ENCODE measurements at regions not wholly inside any gene's neighbourhood (a gene's known extent, or its start where the extent isn't known, plus 50 kb on each side); places are given as distances from the start of the nearest gene placed in this dataset.
A peak's percentile ranks its signal among the peaks of the same experiment; 100 is the strongest.

DNA sequence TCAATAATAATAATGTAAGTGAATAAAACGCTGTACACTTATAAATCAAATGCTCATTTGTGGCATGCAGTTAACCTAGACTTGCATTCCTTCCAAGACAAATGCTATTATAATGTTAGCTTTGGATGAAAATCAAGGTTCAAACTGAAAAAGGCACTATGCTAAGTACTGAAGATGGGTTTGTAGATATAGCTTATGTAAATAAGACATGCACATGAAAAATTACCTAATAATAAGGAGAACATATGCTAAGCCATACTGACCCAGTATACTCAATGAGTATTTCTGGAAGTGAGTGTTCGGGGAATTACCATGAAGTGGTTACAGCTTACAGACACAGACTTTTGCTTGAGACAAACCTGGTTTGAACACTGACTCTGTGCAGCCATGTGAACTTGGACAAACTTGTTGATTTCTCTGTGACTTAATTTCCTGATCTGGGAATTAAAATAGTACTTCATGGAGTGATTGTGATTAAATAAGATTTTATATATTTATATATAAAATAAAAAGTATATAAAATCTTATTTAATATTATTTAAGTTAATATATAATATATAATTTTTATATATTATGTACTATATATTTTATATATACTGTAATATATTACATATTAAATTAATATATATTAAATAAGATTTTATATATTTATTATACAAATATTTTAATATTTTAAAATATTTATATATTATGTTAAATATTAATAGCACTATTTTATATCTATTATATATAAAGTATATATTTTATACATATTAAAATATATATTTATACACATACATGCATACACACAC, 159.2 kb downstream of the ZPLD1 start:
- intact Hi-C loops (cut with DNase I), result no loop called here
- no peak for ATAC-seq
- DNase-seq (ENCODE audit: missing footprints), result no peak

GRCh38 chr3:102595057-102595456, 160.2 kb downstream of the ZPLD1 start:
- DNase-seq (ENCODE audit: missing footprints) (no peak), ATAC-seq (no peak)
- intact Hi-C loops (cut with DNase I), result no loop called here

GRCh38 chr3:102599819-102600576, 165.2 kb downstream of the ZPLD1 start:
- DNase-seq (ENCODE audit: missing footprints) (no peak), ATAC-seq (peak; percentile 39)
- intact Hi-C loops (cut with DNase I), result no loop called here

DNA sequence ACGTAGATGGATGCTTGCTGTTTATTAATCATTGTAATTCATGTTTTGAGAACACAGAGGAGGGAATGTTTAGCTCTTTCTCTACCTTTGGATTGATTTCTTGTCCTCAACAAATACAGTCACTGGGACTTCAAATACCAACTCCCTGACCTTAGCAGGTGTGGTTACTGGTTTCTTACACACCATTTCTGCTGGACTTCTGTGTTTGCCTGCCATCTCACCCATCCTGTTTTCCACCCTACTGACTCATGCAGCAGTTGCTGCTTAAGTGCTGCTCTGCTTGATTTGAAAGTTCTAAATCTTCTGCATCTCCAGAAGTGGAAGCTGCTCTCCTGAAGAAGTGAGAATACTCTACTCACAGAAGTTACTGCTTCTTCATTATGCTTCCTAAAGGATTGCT, 170.3 kb downstream of the ZPLD1 start:
- DNase-seq (ENCODE audit: missing footprints) (no peak), ATAC-seq (no peak)
- intact Hi-C loops (cut with DNase I), result no loop called here

- no peak for ATAC-seq
- intact Hi-C loops (cut with DNase I), result no loop called here
- no peak for DNase-seq (ENCODE audit: missing footprints)
Observed at GRCh38 chr3:102608875-102609274, 174.1 kb downstream of the ZPLD1 start.

DNA sequence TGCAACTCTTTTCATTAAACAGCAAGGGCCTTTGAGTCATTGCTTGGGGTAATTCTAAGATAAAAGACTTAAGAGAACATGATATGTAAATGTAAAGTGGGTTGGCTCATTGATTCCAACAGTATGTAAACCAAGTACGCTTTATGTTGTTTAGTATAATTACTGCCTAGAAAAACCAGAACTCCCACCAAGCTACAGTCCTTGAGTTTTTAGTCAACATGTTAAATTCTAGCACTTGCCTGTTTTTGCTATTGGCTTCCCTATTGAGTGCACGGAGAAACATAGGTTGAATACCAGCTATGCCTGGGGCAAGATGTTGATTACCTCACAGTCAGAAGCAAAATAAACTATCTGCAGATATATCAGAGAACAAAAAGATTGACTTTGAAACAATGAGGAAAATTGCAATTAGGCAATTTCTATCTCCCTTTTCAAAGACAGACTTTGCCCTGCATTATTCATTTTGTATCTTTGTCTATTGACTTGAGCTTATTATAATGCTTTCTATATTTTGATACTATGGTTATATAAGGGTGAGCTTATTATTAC, 179.3 kb downstream of the ZPLD1 start:
- ATAC-seq, result no peak
- no peak for DNase-seq (ENCODE audit: missing footprints)
- intact Hi-C loops (cut with DNase I), result no loop called here

GRCh38 chr3:102614585-102614984, 179.8 kb downstream of the ZPLD1 start:
- DNase-seq (ENCODE audit: missing footprints) (no peak), ATAC-seq (no peak)
- intact Hi-C loops (cut with DNase I), result no loop called here

DNA sequence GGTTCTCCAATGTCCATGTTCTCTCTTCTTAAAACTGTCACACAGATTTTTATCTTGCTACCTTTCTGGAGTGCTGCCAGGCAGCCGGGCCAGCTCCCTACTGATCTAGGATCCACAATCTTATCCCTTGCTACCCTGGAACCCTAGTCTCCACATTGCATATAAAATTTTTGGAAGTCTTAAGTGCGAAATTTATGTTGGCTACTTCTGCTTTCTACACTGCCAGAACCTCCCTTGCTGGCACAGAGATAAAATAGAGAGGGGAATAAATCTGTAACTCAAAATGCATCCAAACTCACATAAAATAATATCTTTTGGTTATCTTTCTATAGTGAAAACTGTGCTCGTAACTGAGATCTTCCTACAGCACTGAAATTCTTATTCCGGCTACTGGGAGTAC, 182.6 kb downstream of the ZPLD1 start:
- DNase-seq (ENCODE audit: missing footprints) (no peak), ATAC-seq (no peak)
- intact Hi-C loops (cut with DNase I), result no loop called here

GRCh38 chr3:102619361-102619760, 184.5 kb downstream of the ZPLD1 start:
- intact Hi-C loops (cut with DNase I), result no loop called here
- ATAC-seq, result no peak
- DNase-seq (ENCODE audit: missing footprints), result no peak

DNA sequence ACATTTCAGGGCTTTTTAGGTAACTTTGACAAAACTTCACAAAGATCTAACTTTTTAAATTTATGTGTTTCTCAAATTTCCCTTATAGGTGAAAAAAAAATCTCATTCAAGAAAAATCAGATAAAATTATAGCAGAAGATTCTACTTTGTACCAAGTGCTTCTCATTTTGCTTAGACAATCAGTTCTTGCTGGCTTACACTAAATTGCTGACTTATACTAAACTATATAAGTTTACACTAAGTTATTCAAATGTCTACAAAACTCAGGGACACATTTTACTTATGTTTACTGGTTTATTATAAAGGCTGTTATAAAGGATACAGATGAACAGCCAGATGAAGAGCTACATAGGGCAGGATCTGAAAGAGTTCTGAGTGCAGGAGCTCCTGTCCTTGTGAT, 195.1 kb downstream of the ZPLD1 start:
- no peak for ATAC-seq
- no peak for DNase-seq (ENCODE audit: missing footprints)
- intact Hi-C loops (cut with DNase I), result no loop called here

DNA sequence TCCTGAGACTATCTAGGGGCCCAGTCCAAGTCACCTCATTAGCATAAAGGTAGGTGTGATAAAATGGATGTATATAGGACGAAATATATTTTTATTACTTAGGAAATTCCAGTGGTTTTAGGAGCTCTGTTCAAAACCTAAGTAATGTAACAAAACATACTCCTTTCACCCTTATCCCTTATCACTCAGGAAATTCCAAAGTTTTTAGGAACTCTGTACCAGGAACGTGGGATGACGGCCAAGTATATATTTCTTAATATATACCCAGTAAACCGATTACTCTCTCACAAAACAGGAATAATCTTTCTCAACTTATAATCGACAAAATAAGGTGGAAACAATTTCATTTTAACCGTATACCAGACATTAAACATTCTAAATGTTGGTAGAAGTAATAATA, 195.7 kb downstream of the ZPLD1 start:
- no peak for ATAC-seq
- no peak for DNase-seq (ENCODE audit: missing footprints)
- intact Hi-C loops (cut with DNase I), result no loop called here

DNA sequence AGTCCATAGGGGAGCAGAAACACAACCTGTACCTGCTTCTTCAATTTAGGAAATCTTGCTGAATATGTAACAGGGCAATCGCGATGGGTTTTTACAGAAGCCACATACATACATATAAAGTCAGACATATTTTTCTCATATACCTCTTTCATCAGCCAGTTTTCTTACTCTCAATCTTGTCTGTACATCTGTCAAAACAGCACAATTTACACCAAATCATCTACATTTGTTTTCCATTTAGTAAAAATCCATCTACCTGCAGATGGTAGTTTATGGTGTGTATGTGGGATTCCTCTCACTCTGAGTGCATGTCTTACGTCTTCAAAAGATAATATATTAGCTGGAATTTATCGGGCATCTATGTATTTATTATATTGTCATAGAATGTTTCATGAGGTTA, 208.7 kb downstream of the ZPLD1 start:
- intact Hi-C loops (cut with DNase I), result no loop called here
- DNase-seq (ENCODE audit: missing footprints) (no peak), ATAC-seq (no peak)

- no peak for ATAC-seq
- intact Hi-C loops (cut with DNase I), result no loop called here
- no peak for DNase-seq (ENCODE audit: missing footprints)
Observed at GRCh38 chr3:102646557-102646956, 211.7 kb downstream of the ZPLD1 start.

- no peak for ATAC-seq
- intact Hi-C loops (cut with DNase I), result no loop called here
Observed at GRCh38 chr3:102660653-102661052, 225.8 kb downstream of the ZPLD1 start.

GRCh38 chr3:102661707-102662497, 227.1 kb downstream of the ZPLD1 start:
- DNase-seq (ENCODE audit: missing footprints) (no peak), ATAC-seq (no peak)
- intact Hi-C loops (cut with DNase I), result no loop called here

More at GRCh38 chr3:102660653-102661052, 225.8 kb downstream of the ZPLD1 start:
- no peak for DNase-seq (ENCODE audit: missing footprints)

DNA sequence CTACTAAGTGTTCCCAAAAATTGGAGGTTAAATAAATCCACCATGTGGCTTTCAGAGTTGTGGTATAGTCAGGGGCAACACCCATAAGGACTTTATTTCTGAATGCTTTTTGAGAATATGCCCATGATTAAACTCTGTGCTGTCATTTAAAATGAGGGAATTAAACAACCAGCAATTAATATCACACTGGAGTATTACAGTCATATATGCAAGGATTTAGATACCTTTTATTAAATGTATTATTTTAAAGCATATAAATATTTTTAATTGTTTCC, 227.6 kb downstream of the ZPLD1 start:
- intact Hi-C loops (cut with DNase I), result no loop called here
- ATAC-seq, result no peak
- DNase-seq (ENCODE audit: missing footprints), result no peak

GRCh38 chr3:102664126-102664525, 229.3 kb downstream of the ZPLD1 start:
- no peak for ATAC-seq
- intact Hi-C loops (cut with DNase I), result no loop called here
- peak; percentile 34 for DNase-seq (ENCODE audit: missing footprints)

DNA sequence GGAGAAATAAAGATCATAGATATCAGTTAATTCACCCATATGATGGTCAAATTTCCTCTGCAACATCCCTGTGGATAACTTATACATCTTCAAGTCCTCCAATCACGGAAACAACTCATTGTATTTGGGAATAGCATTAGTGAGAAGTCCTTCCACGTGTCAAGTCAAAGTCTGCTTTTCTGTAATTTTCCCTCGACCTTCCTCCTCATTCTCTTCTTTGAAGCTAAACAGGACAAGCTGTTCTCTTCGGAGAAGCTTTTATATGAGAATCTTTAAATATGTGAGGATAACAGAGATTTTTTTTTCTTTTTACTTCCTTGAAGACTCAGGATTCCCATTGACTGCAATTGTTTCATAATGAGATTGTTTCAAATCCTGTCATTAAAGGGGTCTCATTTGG, 230.4 kb downstream of the ZPLD1 start:
- intact Hi-C loops (cut with DNase I), result no loop called here
- DNase-seq (ENCODE audit: missing footprints) (no peak), ATAC-seq (no peak)

GRCh38 chr3:102668247-102668646, 233.4 kb downstream of the ZPLD1 start:
- ATAC-seq, result no peak
- intact Hi-C loops (cut with DNase I), result no loop called here
- DNase-seq (ENCODE audit: missing footprints), result no peak

DNA sequence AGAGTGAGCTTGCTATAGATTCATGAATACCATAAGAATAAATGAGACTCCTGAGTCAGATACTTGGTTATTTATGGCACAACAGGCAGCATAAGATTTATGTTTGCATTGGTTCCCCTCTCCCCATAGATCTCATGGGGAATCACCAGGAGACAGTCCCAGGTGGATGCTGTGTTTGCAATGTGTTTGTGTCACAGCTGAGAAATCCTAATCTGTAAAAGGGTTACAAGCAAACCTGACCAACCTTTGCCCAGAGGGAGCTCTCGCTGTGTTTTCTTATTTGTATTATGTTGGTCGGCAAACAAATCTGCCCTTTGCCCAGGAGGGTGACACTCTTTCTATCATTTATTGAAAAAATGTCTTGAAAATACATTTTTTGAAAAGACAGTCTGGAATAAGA, 236.2 kb downstream of the ZPLD1 start:
- no peak for DNase-seq (ENCODE audit: missing footprints)
- intact Hi-C loops (cut with DNase I), result no loop called here
- no peak for ATAC-seq
